PC-3 (cell line): ENCODE measurements at regions not wholly inside any gene's neighbourhood (a gene's known extent, or its start where the extent isn't known, plus 50 kb on each side); places are given as distances from the start of the nearest gene placed in this dataset.

Experiments
- EZH2 ChIP-seq: fragments of 300-600 bp; sonication (generic); IDR thresholded peaks from one replicate; pipeline ENCODE4 v1.6.1; 2017; ENCODE audit warnings: antibody characterized with exemption, mild to moderate bottlenecking, low read length; ENCODE audit not compliant: unreplicated experiment
- EZH2phosphoT487 ChIP-seq: fragments of 300-600 bp; sonication (generic); IDR thresholded peaks from 2 replicates; pipeline ENCODE4 v1.6.1; 2018; ENCODE audit warnings: mild to moderate bottlenecking, antibody characterized with exemption, low read length, borderline replicate concordance
- TF ChIP-seq, protein P1 (sequence below): fragments of 300-600 bp; sonication (generic); conservative IDR thresholded peaks from 2 replicates; pipeline ENCODE4 v1.5.1; 2017; ENCODE audit warnings: antibody characterized with exemption, low read depth, mild to moderate bottlenecking, low read length

DNA sequence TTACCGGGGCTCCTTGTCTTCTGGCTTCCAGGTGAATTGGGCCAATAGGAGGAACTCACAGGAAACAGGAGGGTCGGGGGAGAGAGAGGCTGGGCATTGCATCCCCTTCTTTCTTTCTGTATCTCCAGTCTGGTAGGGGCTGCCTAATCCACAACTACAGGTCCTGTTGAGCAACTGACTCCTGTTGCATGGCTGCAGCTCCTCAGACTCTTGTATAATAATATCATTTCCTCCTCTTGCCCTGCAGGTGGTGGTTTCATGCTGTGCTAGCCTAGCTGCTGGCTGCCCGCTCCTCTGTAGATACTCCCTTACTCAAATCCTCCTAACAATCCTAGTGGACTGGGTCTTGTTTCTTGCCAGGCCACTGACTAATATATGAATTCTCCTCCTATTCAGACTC, 276.5 kb upstream of the SMIM30 start:
- TF ChIP-seq, protein P1, sequence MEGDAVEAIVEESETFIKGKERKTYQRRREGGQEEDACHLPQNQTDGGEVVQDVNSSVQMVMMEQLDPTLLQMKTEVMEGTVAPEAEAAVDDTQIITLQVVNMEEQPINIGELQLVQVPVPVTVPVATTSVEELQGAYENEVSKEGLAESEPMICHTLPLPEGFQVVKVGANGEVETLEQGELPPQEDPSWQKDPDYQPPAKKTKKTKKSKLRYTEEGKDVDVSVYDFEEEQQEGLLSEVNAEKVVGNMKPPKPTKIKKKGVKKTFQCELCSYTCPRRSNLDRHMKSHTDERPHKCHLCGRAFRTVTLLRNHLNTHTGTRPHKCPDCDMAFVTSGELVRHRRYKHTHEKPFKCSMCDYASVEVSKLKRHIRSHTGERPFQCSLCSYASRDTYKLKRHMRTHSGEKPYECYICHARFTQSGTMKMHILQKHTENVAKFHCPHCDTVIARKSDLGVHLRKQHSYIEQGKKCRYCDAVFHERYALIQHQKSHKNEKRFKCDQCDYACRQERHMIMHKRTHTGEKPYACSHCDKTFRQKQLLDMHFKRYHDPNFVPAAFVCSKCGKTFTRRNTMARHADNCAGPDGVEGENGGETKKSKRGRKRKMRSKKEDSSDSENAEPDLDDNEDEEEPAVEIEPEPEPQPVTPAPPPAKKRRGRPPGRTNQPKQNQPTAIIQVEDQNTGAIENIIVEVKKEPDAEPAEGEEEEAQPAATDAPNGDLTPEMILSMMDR, result no peak
- TF ChIP-seq EZH2, result no peak
- no peak for TF ChIP-seq EZH2phosphoT487
